ENCODE measurements at regions not wholly inside any gene's neighbourhood (a gene's known extent, or its start where the extent isn't known, plus 50 kb on each side); places are given as distances from the start of the nearest gene placed in this dataset.

DNA sequence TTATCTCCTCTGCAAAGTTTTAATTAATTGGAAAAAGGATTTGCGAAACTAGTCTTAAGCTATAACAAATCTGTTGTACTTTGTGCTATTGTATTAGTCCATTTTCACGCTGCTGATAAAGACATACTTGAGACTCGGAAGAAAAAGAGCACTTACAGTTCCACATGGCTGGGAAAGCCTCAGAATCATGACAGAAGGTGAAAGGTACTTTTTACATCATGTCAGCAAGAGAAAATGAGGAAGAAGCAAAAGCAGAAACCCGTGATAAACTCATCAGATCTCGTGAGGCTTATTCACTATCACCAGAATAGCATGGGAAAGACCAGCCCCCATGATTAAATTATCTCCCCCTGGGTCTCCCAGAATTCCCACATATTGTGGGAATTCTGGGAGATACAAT lies 118.1 kb upstream of the PRKD1 start:
- no peak for TF ChIP-seq POLR2AphosphoS2 (conservative IDR thresholded peaks at IDR 0.05; ENCODE audit: low read length)
- TF ChIP-seq, protein P1, sequence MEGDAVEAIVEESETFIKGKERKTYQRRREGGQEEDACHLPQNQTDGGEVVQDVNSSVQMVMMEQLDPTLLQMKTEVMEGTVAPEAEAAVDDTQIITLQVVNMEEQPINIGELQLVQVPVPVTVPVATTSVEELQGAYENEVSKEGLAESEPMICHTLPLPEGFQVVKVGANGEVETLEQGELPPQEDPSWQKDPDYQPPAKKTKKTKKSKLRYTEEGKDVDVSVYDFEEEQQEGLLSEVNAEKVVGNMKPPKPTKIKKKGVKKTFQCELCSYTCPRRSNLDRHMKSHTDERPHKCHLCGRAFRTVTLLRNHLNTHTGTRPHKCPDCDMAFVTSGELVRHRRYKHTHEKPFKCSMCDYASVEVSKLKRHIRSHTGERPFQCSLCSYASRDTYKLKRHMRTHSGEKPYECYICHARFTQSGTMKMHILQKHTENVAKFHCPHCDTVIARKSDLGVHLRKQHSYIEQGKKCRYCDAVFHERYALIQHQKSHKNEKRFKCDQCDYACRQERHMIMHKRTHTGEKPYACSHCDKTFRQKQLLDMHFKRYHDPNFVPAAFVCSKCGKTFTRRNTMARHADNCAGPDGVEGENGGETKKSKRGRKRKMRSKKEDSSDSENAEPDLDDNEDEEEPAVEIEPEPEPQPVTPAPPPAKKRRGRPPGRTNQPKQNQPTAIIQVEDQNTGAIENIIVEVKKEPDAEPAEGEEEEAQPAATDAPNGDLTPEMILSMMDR (IDR thresholded peaks at IDR 0.05), result no peak
- TF ChIP-seq EP300 (IDR thresholded peaks at IDR 0.05), result no peak
- no peak for TF ChIP-seq RFX5 (IDR thresholded peaks at IDR 0.05)
- no peak for TF ChIP-seq MAFK (IDR thresholded peaks at IDR 0.05; ENCODE audit: partially characterized antibody)
- TF ChIP-seq POLR2A (IDR thresholded peaks at IDR 0.05; ENCODE audit: low read length), result no peak
